Lower leg skin (tissue), 4 donors: ENCODE measurements at regions not wholly inside any gene's neighbourhood (a gene's known extent, or its start where the extent isn't known, plus 50 kb on each side); places are given as distances from the start of the nearest gene placed in this dataset.

ENCODE experiments used
- DNase-seq, 2 donors: peaks; one replicate each; pipeline ENCODE4 v3.0.0-alpha.2; 2019; ENCODE audit warnings: low spot score in 2 of 2
- H3K4me3 ChIP-seq: fragments of 200-600 bp; sonication (generic); 2 replicates; pipeline ENCODE4 v1.5.1; 2017; ENCODE audit warnings: mild to moderate bottlenecking, low read depth; ENCODE audit not compliant: poor library complexity, severe bottlenecking
- CTCF ChIP-seq, 3 donors: fragments of 450-650 bp; IDR thresholded peaks; one replicate each; pipeline ENCODE4 v1.5.1; 2016; ENCODE audit warnings: antibody characterized with exemption in 3 of 3, mild to moderate bottlenecking in 3 of 3, moderate library complexity in 2 of 3
- POLR2A ChIP-seq, 2 donors: fragments of 450-650 bp; IDR thresholded peaks; one replicate each; pipeline ENCODE4 v1.6.1; 2016 to 2017; ENCODE audit warnings: antibody characterized with exemption in 2 of 2, mild to moderate bottlenecking in 1 of 2, moderate library complexity in 1 of 2
- WGBS, 2 donors: methylation state at CpG; one replicate each; pipeline ENCODE4 v1.1.5; 2018; 5-methylcytosine and 5-hydroxymethylcytosine counted together
- intact Hi-C: fragments of 100-400 bp; cut with DNase I; formaldehyde crosslinking; loops from one replicate; pipeline ENCODE4 v1.15.0; 2023; ENCODE audit warnings: low total_unique reads

DNA sequence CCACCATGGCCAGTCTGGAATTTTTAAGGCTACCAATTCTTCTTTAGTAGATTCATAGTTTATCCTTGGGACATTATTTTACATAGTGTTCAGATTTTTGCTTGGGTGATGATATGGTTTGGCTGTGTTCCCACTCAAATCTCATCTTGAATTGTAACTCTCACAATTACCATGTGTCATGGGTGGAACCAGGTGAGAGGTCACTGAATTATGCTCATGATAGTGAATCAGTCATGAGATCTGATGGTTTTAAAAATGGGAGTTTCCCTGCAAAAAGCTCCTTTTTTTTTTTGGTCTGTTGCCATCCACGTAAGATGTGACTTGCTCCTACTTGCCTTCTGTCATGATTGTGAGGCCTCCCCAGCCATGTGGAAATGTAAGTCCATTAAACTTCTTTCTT lies 163.9 kb downstream of the GABRG2 start:
- intact Hi-C loops = no loop called here
- no peak for TF ChIP-seq CTCF (IDR thresholded peaks at IDR 0.05)
- no peak for TF ChIP-seq POLR2A (IDR thresholded peaks at IDR 0.05)
- no peak overlapping the region for H3K4me3 ChIP-seq
- WGBS, 2 donors = 31 to 33% methylated on average over 1 of the region's 1 CpG
- no peak for DNase-seq

GRCh38 chr5:162240734-162241133 lies 173.2 kb downstream of the GABRG2 start:
- no peak for DNase-seq
- no peak overlapping the region for H3K4me3 ChIP-seq
- intact Hi-C loops = no loop called here
- TF ChIP-seq POLR2A (IDR thresholded peaks at IDR 0.05) (no peak), CTCF (IDR thresholded peaks at IDR 0.05) (no peak)

DNA sequence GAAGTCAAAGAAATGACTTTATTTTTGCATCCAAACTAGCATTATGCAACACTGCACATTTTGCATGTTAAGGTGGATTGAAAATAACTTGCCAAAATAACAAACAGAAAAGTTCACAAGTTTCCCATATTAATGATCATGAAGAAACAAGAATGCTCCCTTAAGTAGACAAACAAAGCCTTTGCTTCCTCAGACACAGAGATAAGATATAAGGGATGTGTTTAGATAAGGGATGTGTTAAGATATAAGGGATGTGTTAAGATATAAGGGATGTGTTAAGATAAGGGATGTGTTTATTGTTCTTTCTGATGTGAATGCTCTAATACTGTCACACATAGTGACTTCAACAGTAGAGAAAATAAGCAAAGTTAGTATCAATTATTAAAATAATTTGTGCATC lies 174.8 kb downstream of the GABRG2 start:
- intact Hi-C loops = no loop called here
- no peak overlapping the region for H3K4me3 ChIP-seq
- no peak for DNase-seq
- TF ChIP-seq CTCF (IDR thresholded peaks at IDR 0.05) (no peak), POLR2A (IDR thresholded peaks at IDR 0.05) (no peak)

- H3K4me3 ChIP-seq = no peak overlapping the region
- WGBS, 2 donors = 76 to 80% methylated on average over 3 of the region's 3 CpGs
- intact Hi-C loops = no loop called here
- TF ChIP-seq POLR2A (IDR thresholded peaks at IDR 0.05) (no peak), CTCF (IDR thresholded peaks at IDR 0.05) (no peak)
- no peak for DNase-seq
Measured at GRCh38 chr5:162243651-162244050, 176.1 kb downstream of the GABRG2 start.

GRCh38 chr5:162248107-162248713 lies 180.6 kb downstream of the GABRG2 start:
- TF ChIP-seq POLR2A (IDR thresholded peaks at IDR 0.05) (no peak), CTCF (IDR thresholded peaks at IDR 0.05) (no peak)
- H3K4me3 ChIP-seq = no peak overlapping the region
- intact Hi-C loops = no loop called here
- 71 to 79% methylated on average over 11 of the region's 11 CpGs for WGBS, 2 donors
- DNase-seq = no peak

DNA sequence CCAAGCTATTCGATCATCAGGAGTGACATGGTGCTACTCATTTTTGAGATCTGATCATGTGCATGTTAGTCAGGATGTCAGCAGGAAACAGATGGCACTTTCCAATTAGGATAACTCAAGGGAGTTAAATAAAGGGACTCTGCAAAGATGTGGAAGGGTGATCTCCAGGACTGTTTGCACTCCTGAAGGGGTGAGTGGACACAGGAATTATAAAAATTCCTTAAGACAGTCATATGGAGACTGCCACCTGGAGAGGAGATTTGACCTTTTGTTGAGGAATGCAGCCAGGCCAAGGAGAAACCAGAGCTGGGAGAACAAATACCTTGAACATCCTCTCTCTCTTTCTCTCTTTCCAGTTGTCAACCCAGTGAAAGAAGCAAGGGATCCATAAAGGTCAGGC lies 189.1 kb downstream of the GABRG2 start:
- H3K4me3 ChIP-seq = no peak overlapping the region
- TF ChIP-seq CTCF (IDR thresholded peaks at IDR 0.05) = no peak
- no peak for TF ChIP-seq POLR2A (IDR thresholded peaks at IDR 0.05)
- DNase-seq = no peak
- WGBS, 2 donors = 73 to 80% methylated on average over 1 of the region's 1 CpG
- intact Hi-C loops = no loop called here
